RKO (cell line): ENCODE measurements at regions not wholly inside any gene's neighbourhood (a gene's known extent, or its start where the extent isn't known, plus 50 kb on each side); places are given as distances from the start of the nearest gene placed in this dataset.
"Not testable (repeated sequence)": the region's sequence is repeated elsewhere in the genome, so short reads cannot be mapped to it uniquely, and the experiment has no call there.

Source experiments
- DNase-seq: peaks from one replicate; pipeline ENCODE4 v3.0.0-alpha.2; 2016; ENCODE audit warnings: low spot score

GRCh38 chr6:132198896-132199295 is 202.4 kb downstream of the MOXD1 start:
- no peak for DNase-seq

- no peak for DNase-seq
Observed at GRCh38 chr6:132198040-132198439, 203.2 kb downstream of the MOXD1 start.

GRCh38 chr6:132194529-132194928 is 206.7 kb downstream of the MOXD1 start:
- DNase-seq = no peak

GRCh38 chr6:132192631-132193030 is 208.6 kb downstream of the MOXD1 start:
- DNase-seq = no peak

- no peak for DNase-seq
Observed at GRCh38 chr6:132190815-132191175, 210.5 kb downstream of the MOXD1 start.

GRCh38 chr6:132190097-132190814 is 211.0 kb downstream of the MOXD1 start:
- DNase-seq = peak; percentile 27

GRCh38 chr6:132188556-132189264 is 212.6 kb downstream of the MOXD1 start:
- DNase-seq = peak; percentile 30

GRCh38 chr6:132187816-132188215 is 213.5 kb downstream of the MOXD1 start:
- no peak for DNase-seq

GRCh38 chr6:132184966-132185365 is 216.3 kb downstream of the MOXD1 start:
- DNase-seq = not testable (repeated sequence)

- no peak for DNase-seq
Observed at GRCh38 chr6:132179955-132180354, 221.3 kb downstream of the MOXD1 start.

GRCh38 chr6:132174919-132175318 is 223.7 kb upstream of the CCN2 start:
- no peak for DNase-seq

GRCh38 chr6:132168961-132169360 is 217.8 kb upstream of the CCN2 start:
- no peak for DNase-seq

GRCh38 chr6:132167929-132168892 is 217.0 kb upstream of the CCN2 start:
- no peak for DNase-seq

GRCh38 chr6:132166526-132167051 is 215.4 kb upstream of the CCN2 start:
- no peak for DNase-seq

GRCh38 chr6:132165677-132166076 is 214.5 kb upstream of the CCN2 start:
- DNase-seq = no peak

- DNase-seq = peak; percentile 42
Observed at GRCh38 chr6:132161283-132161682, 210.1 kb upstream of the CCN2 start.

GRCh38 chr6:132153221-132153898 is 202.2 kb upstream of the CCN2 start:
- no peak for DNase-seq

GRCh38 chr6:132147530-132148011 is 196.4 kb upstream of the CCN2 start:
- DNase-seq = peak; percentile 26

- no peak for DNase-seq
Observed at GRCh38 chr6:132144456-132144855, 193.3 kb upstream of the CCN2 start.

GRCh38 chr6:132143258-132143657 is 192.1 kb upstream of the CCN2 start:
- no peak for DNase-seq

GRCh38 chr6:132142768-132143167 is 191.6 kb upstream of the CCN2 start:
- DNase-seq = no peak

GRCh38 chr6:132142308-132142707 is 191.1 kb upstream of the CCN2 start:
- no peak for DNase-seq
